Hematopoietic multipotent progenitor cell treated with erythropoietin and hydrocortisone succinate and interleukin-3 and kit ligand, for 4 days (in vitro differentiated cells): ENCODE measurements at regions not wholly inside any gene's neighbourhood (a gene's known extent, or its start where the extent isn't known, plus 50 kb on each side); places are given as distances from the start of the nearest gene placed in this dataset.

Experiments used
- DNase-seq: peaks from one replicate; pipeline ENCODE4 v3.0.0-alpha.2; 2015

- no peak for DNase-seq
Measured at GRCh38 chr11:8321876-8322275, 58.2 kb upstream of the LMO1 start.

GRCh38 chr11:8320076-8320475 is 56.4 kb upstream of the LMO1 start:
- no peak for DNase-seq

DNA sequence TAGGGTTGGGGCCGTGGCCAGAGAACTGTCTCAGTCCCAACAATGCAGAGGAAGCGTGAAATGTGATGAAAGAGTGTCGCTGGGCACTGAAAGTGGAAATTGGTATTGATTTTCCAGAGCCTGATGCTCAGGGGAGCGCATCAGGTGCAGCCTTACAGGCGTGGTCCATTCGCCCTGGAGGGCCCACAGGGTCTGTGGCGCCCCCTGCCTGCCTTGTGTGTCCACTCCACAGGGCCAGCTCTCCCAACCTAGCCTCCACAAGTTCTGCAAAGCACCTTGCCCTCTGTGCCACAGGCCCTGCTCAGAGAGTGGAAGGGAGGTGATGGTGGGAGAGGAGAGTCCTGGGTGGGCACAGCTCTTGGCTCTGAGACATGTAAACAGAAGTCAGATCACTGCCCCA is 54.9 kb upstream of the LMO1 start:
- DNase-seq = peak; percentile 22

DNA sequence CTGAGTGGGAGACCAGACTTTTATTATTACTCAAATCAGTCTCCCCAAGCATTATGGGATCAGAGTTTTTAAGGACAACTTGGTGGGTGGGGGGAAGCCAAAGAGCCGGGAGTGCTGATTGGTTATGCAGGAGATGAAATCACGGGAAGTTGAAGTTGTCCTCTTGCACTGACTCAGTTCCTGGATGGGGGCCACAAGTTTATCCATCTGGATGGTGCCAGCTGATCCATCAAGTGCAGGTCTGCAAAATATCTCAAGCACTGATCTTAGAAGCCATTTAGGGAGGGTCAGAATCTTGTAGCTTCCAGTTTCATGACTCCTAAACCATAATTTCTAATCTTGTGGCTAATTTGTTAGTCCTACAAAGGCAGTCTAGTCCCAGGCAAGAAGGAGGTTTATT is 53.5 kb upstream of the LMO1 start:
- no peak for DNase-seq

DNA sequence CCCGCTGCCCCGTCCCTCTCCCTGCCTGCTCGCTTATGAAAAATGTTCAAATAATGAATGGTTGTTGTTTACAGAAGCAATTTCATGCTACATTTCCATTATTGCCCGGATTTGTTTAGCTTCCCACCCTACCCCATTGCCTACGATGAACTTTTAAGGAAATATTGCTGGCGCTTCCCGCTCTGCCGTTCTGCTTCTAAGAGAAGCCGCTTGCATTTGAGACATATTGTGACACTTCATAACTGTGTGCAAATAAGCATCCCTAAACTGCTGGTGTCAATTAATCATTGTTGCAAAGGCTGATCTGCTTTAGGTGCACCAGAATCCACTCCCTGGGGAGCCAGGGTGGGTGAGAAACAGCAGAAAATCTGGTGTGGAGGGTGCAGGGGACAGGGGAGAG is 52.3 kb upstream of the LMO1 start:
- DNase-seq = no peak

- DNase-seq = no peak
Measured at GRCh38 chr11:8315463-8315862, 51.8 kb upstream of the LMO1 start.

GRCh38 chr11:8314916-8315315 is 51.2 kb upstream of the LMO1 start:
- no peak for DNase-seq

DNA sequence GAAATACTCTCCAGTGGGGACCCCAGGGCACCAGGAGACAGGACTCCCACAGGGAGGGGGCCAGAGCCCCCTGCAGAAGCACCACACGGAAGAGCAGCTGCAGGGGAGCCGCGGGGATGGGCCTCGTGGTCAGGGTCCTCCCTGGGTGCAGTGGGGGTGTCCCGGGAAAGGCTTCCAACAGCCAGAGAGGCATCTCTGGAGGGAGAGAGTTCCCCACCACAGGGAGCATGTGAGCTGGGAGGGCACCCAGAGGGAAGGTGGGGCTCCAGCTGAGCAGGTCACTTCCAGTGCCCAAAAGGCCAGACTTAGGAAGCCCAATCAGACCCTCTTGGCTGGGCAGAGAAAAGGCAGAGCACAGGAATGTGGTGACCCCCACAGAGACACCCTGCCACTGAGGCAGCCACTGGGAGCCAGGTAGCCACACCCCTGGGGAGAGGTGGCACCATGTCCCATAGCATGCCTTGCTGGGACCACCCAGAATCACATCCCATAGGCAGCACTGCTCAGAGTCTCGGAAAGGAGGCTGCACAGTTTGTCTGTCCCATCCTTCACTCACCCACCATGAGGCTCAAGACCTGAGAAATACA is 49.9 kb upstream of the LMO1 start:
- no peak for DNase-seq
